Stimulated activated CD8-positive, alpha-beta memory T cell treated with anti-CD3 and anti-CD28 coated beads, Interleukin-12 subunit alpha, Interleukin-12 subunit beta, amount 100 ng/mL, for 24 hours (primary cell): ENCODE measurements at regions not wholly inside any gene's neighbourhood (a gene's known extent, or its start where the extent isn't known, plus 50 kb on each side); places are given as distances from the start of the nearest gene placed in this dataset.

Source experiments
- DNase-seq: peaks from one replicate; pipeline ENCODE4 v3.0.0-alpha.2; 2020; ENCODE audit errors: extremely low read depth

- DNase-seq = no peak
Measured at GRCh38 chr9:107118863-107119624, 164.0 kb upstream of the RAD23B start.

- no peak for DNase-seq
Measured at GRCh38 chr9:107119735-107120134, 163.3 kb upstream of the RAD23B start.

GRCh38 chr9:107123389-107123788, 159.7 kb upstream of the RAD23B start:
- no peak for DNase-seq

GRCh38 chr9:107127608-107128007, 155.5 kb upstream of the RAD23B start:
- no peak for DNase-seq

GRCh38 chr9:107131108-107131799, 151.8 kb upstream of the RAD23B start:
- no peak for DNase-seq

GRCh38 chr9:107136296-107136695, 146.8 kb upstream of the RAD23B start:
- DNase-seq = no peak

- no peak for DNase-seq
Measured at GRCh38 chr9:107137495-107138202, 145.4 kb upstream of the RAD23B start.

GRCh38 chr9:107138261-107138992, 144.7 kb upstream of the RAD23B start:
- DNase-seq = no peak

- DNase-seq = no peak
Measured at GRCh38 chr9:107141967-107142366, 141.1 kb upstream of the RAD23B start.

- no peak for DNase-seq
Measured at GRCh38 chr9:107142430-107142829, 140.6 kb upstream of the RAD23B start.

- DNase-seq = no peak
Measured at GRCh38 chr9:107142896-107143603, 140.0 kb upstream of the RAD23B start.

- DNase-seq = no peak
Measured at GRCh38 chr9:107144475-107144874, 138.6 kb upstream of the RAD23B start.

GRCh38 chr9:107147134-107147533, 135.9 kb upstream of the RAD23B start:
- no peak for DNase-seq

GRCh38 chr9:107148216-107148615, 134.9 kb upstream of the RAD23B start:
- no peak for DNase-seq

- DNase-seq = no peak
Measured at GRCh38 chr9:107149756-107150155, 133.3 kb upstream of the RAD23B start.

- DNase-seq = no peak
Measured at GRCh38 chr9:107153336-107153735, 129.7 kb upstream of the RAD23B start.

- no peak for DNase-seq
Measured at GRCh38 chr9:107154291-107154690, 128.8 kb upstream of the RAD23B start.

- no peak for DNase-seq
Measured at GRCh38 chr9:107154766-107155165, 128.3 kb upstream of the RAD23B start.

- DNase-seq = no peak
Measured at GRCh38 chr9:107155244-107155817, 127.7 kb upstream of the RAD23B start.

- DNase-seq = no peak
Measured at GRCh38 chr9:107158321-107158720, 124.8 kb upstream of the RAD23B start.

GRCh38 chr9:107161338-107161737, 121.7 kb upstream of the RAD23B start:
- no peak for DNase-seq
